ENCODE measurements at regions not wholly inside any gene's neighbourhood (a gene's known extent, or its start where the extent isn't known, plus 50 kb on each side); places are given as distances from the start of the nearest gene placed in this dataset.
A peak's percentile ranks its signal among the peaks of the same experiment; 100 is the strongest.

- DNase-seq, result no peak
Measured at GRCh38 chr21:26736449-26736848, 108.8 kb downstream of the ADAMTS1 start.

GRCh38 chr21:26732432-26733221 is 112.6 kb downstream of the ADAMTS1 start:
- no peak for DNase-seq

GRCh38 chr21:26719750-26720149 is 125.5 kb downstream of the ADAMTS1 start:
- no peak for DNase-seq

- no peak for DNase-seq
Measured at GRCh38 chr21:26717146-26717739, 128.0 kb downstream of the ADAMTS1 start.

GRCh38 chr21:26715878-26716506 is 129.2 kb downstream of the ADAMTS1 start:
- DNase-seq, result peak; percentile 41

GRCh38 chr21:26715116-26715515 is 130.1 kb downstream of the ADAMTS1 start:
- DNase-seq, result no peak

- no peak for DNase-seq
Measured at GRCh38 chr21:26710155-26710554, 135.1 kb downstream of the ADAMTS1 start.

GRCh38 chr21:26709090-26709489 is 136.0 kb upstream of the CYYR1 start:
- no peak for DNase-seq

- no peak for DNase-seq
Measured at GRCh38 chr21:26708223-26708800, 135.2 kb upstream of the CYYR1 start.

- DNase-seq, result no peak
Measured at GRCh38 chr21:26707246-26707645, 134.2 kb upstream of the CYYR1 start.

- DNase-seq, result no peak
Measured at GRCh38 chr21:26698416-26698815, 125.3 kb upstream of the CYYR1 start.

GRCh38 chr21:26691416-26691815 is 118.3 kb upstream of the CYYR1 start:
- no peak for DNase-seq

GRCh38 chr21:26686705-26687104 is 113.6 kb upstream of the CYYR1 start:
- DNase-seq, result no peak

- no peak for DNase-seq
Measured at GRCh38 chr21:26686278-26686677, 113.2 kb upstream of the CYYR1 start.

- no peak for DNase-seq
Measured at GRCh38 chr21:26684889-26685288, 111.8 kb upstream of the CYYR1 start.

GRCh38 chr21:26683996-26684395 is 110.9 kb upstream of the CYYR1 start:
- DNase-seq, result no peak

GRCh38 chr21:26679284-26679683 is 106.2 kb upstream of the CYYR1 start:
- DNase-seq, result no peak

- DNase-seq, result no peak
Measured at GRCh38 chr21:26674323-26674722, 101.2 kb upstream of the CYYR1 start.

- DNase-seq, result no peak
Measured at GRCh38 chr21:26669215-26669764, 96.2 kb upstream of the CYYR1 start.

- no peak for DNase-seq
Measured at GRCh38 chr21:26659757-26660156, 86.7 kb upstream of the CYYR1 start.

- no peak for DNase-seq
Measured at GRCh38 chr21:26659182-26659581, 86.1 kb upstream of the CYYR1 start.

GRCh38 chr21:26655460-26655859 is 82.4 kb upstream of the CYYR1 start:
- no peak for DNase-seq

GRCh38 chr21:26653430-26653829 is 80.3 kb upstream of the CYYR1 start:
- no peak for DNase-seq

GRCh38 chr21:26652854-26653253 is 79.8 kb upstream of the CYYR1 start:
- DNase-seq, result no peak

All from T1000 (cell line).